Liver (tissue), 7 donors: ENCODE measurements at regions not wholly inside any gene's neighbourhood (a gene's known extent, or its start where the extent isn't known, plus 50 kb on each side); places are given as distances from the start of the nearest gene placed in this dataset.

Source experiments
- DNase-seq: peaks from one replicate; pipeline ENCODE4 v3.0.0-alpha.2; 2017; ENCODE audit warnings: low spot score
- H3K27ac ChIP-seq, 2 donors: one replicate each; pipeline ENCODE4 v1.7.0; 2013; ENCODE audit warnings: inconsistent platforms in 2 of 2, low read length in 2 of 2, control low read depth in 1 of 2, low read depth in 1 of 2, mild to moderate bottlenecking in 1 of 2
- H3K27me3 ChIP-seq, 4 donors: one replicate each; pipeline versions ENCODE4 v1.6.1 to v1.7.0; 2013; ENCODE audit warnings: low read length in 3 of 4, inconsistent platforms in 1 of 4, mild to moderate bottlenecking in 1 of 4, moderate library complexity in 1 of 4; ENCODE audit not compliant: control insufficient read depth in 4 of 4, insufficient read depth in 4 of 4
- H3K36me3 ChIP-seq, 4 donors: one replicate each; pipeline versions ENCODE4 v1.6.1 to v1.7.0; 2013; ENCODE audit warnings: low read length in 3 of 4, mild to moderate bottlenecking in 3 of 4, low read depth in 1 of 4, moderate library complexity in 1 of 4; ENCODE audit not compliant: control insufficient read depth in 4 of 4, insufficient read depth in 3 of 4
- H3K4me1 ChIP-seq, 4 donors: one replicate each; pipeline versions ENCODE4 v1.6.1 to v1.7.0; 2013; ENCODE audit warnings: low read length in 3 of 4, mild to moderate bottlenecking in 3 of 4, moderate library complexity in 1 of 4; ENCODE audit not compliant: control insufficient read depth in 4 of 4, insufficient read depth in 4 of 4
- H3K4me3 ChIP-seq, 3 donors: one replicate each; pipeline versions ENCODE4 v1.6.1 to v1.7.0; 2013; ENCODE audit warnings: low read length in 3 of 3, control low read depth in 1 of 3, low read depth in 1 of 3, mild to moderate bottlenecking in 1 of 3
- H3K9ac ChIP-seq, 2 donors: one replicate each; pipeline ENCODE4 v1.7.0; 2013; ENCODE audit warnings: low read length in 2 of 2, mild to moderate bottlenecking in 2 of 2, moderate library complexity in 2 of 2, control low read depth in 1 of 2, low read depth in 1 of 2
- H3K9me3 ChIP-seq, 4 donors: one replicate each; pipeline versions ENCODE4 v1.6.1 to v1.7.0; 2013; ENCODE audit warnings: low read length in 3 of 4; ENCODE audit not compliant: control insufficient read depth in 4 of 4
- ATF3 ChIP-seq: IDR thresholded peaks from 2 replicates; pipeline ENCODE4 v1.6.1; 2016; ENCODE audit warnings: antibody characterized with exemption
- EGR1 ChIP-seq, 2 donors: IDR thresholded peaks; 2 replicates each; pipeline ENCODE4 v1.6.1; 2016 to 2018; ENCODE audit warnings: antibody characterized with exemption in 2 of 2, low read depth in 2 of 2
- FOXA2 ChIP-seq: IDR thresholded peaks from 2 replicates; pipeline ENCODE4 v1.6.1; 2016; ENCODE audit warnings: antibody characterized with exemption
- HNF4A ChIP-seq, 2 donors: conservative IDR thresholded peaks; 2 replicates each; pipeline ENCODE4 v1.6.1; 2016; ENCODE audit warnings: antibody characterized with exemption in 2 of 2, mild to moderate bottlenecking in 2 of 2
- NR2F2 ChIP-seq: IDR thresholded peaks from 2 replicates; pipeline ENCODE4 v1.6.1; 2016; ENCODE audit warnings: antibody characterized with exemption
- REST ChIP-seq: IDR thresholded peaks from 2 replicates; pipeline ENCODE4 v1.6.1; 2016; ENCODE audit warnings: antibody characterized with exemption, mild to moderate bottlenecking
- RXRA ChIP-seq, 2 donors: IDR thresholded peaks; 2 replicates each; pipeline ENCODE4 v1.6.1; 2017 to 2018; ENCODE audit warnings: antibody characterized with exemption in 2 of 2, mild to moderate bottlenecking in 1 of 2
- YY1 ChIP-seq: IDR thresholded peaks from 2 replicates; pipeline ENCODE4 v1.6.1; 2016; ENCODE audit warnings: antibody characterized with exemption, mild to moderate bottlenecking
- WGBS: extraction: QIAGEN DNeasy Blood & Tissue Kit; methylation state at CpG from one replicate; pipeline ENCODE4 v1.1.7; 2013; 5-methylcytosine and 5-hydroxymethylcytosine counted together
- TF ChIP-seq, protein P1 (sequence below): IDR thresholded peaks from 2 replicates; pipeline ENCODE4 v1.6.1; 2016; ENCODE audit warnings: antibody characterized with exemption
- donor health status: healthy.
- donor health status: healthy.
- donor health status: healthy.
- donor health status: healthy.

DNA sequence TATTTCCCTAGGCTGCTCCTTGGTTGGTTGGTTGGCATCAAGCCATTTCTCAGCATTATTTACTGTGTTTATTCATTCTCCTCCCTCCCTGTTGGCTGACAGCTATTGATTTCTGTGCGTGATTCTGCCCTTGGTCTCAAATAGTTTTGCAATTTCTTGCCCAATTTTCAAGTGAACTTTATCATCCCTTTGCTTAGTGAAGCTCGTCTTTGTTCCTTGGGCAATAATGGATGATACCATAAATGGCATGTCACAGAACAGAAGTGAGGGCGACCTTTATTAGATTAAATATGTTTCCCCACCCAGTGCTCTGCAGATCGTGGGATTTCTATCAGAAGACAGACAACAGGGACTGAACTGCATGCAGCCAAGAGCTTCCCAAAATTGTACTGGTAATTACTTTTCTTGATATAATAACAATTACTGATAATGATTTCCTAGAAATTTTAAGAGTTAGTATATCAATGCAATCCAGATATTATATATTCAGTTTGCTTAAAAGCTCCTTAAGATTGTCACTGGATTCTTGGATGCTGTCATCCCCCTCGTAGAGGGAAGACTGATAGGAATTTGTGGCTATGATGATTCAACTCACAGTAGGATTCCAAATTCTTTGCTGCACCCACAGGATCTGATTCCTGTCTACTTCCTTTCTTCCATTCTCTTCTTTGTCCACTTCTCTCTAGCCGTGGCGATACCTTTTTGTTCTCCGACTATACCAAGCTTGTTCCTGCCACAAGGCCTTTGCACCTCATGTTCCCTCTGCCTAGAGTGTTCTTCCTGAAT is 122.1 kb upstream of the KAZN start:
- no peak for DNase-seq
- TF ChIP-seq NR2F2, result no peak
- peak in 1 of 2 donors; percentile 51 for TF ChIP-seq RXRA (IDR thresholded peaks at IDR 0.05)
- peak; percentile 29 to 51 for TF ChIP-seq HNF4A (conservative IDR thresholded peaks at IDR 0.05)
- TF ChIP-seq, protein P1, sequence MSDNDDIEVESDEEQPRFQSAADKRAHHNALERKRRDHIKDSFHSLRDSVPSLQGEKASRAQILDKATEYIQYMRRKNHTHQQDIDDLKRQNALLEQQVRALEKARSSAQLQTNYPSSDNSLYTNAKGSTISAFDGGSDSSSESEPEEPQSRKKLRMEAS, result peak; percentile 31
- H3K27me3 ChIP-seq, result no peaks in the 10 kb centered on the region
- no peak overlapping the region for H3K9ac ChIP-seq
- H3K4me3 ChIP-seq, result no peak overlapping the region
- no peaks in the 10 kb centered on the region for H3K4me1 ChIP-seq
- no peak overlapping the region for H3K27ac ChIP-seq
- WGBS, result 67% methylated on average over 8 of the region's 8 CpGs
- no peaks in the 10 kb centered on the region for H3K9me3 ChIP-seq
- no peaks in the 10 kb centered on the region for H3K36me3 ChIP-seq

GRCh38 chr1:14478120-14478519 is 120.4 kb upstream of the KAZN start:
- 73% methylated on average over 2 of the region's 2 CpGs for WGBS
- no peak overlapping the region for H3K4me3 ChIP-seq
- no peaks in the 10 kb centered on the region for H3K36me3 ChIP-seq
- H3K9ac ChIP-seq, result no peak overlapping the region
- no peaks in the 10 kb centered on the region for H3K4me1 ChIP-seq
- H3K27me3 ChIP-seq, result peaks cover 0 to 10% (median under 1%) of the 10 kb centered on the region in 4 donors
- no peak for TF ChIP-seq FOXA2
- H3K9me3 ChIP-seq, result no peaks in the 10 kb centered on the region
- H3K27ac ChIP-seq, result no peak overlapping the region
- DNase-seq, result no peak

- TF ChIP-seq YY1 (no peak), ATF3 (no peak), RXRA (IDR thresholded peaks at IDR 0.05) (no peak), REST (no peak), EGR1 (IDR thresholded peaks at IDR 0.05; ENCODE audit: low read depth in 2 of 2) (no peak), HNF4A (conservative IDR thresholded peaks at IDR 0.05) (no peak), NR2F2 (no peak)
- WGBS, result 59% methylated on average over 4 of the region's 4 CpGs
Measured at GRCh38 chr1:14479865-14480264, 118.6 kb upstream of the KAZN start.

More at GRCh38 chr1:14479865-14480264, 118.6 kb upstream of the KAZN start:
- Histone ChIP-seq H3K4me1 (no peaks in the 10 kb centered on the region), H3K36me3 (no peaks in the 10 kb centered on the region), H3K9me3 (no peaks in the 10 kb centered on the region), H3K27me3 (peaks cover 0 to 10% (median under 1%) of the 10 kb centered on the region in 4 donors), H3K27ac (no peak overlapping the region), H3K9ac (no peak overlapping the region), H3K4me3 (no peak overlapping the region)
- no peak for DNase-seq
